ENCODE measurements at regions not wholly inside any gene's neighbourhood (a gene's known extent, or its start where the extent isn't known, plus 50 kb on each side); places are given as distances from the start of the nearest gene placed in this dataset.
"Not testable (repeated sequence)": the region's sequence is repeated elsewhere in the genome, so short reads cannot be mapped to it uniquely, and the experiment has no call there.

DNA sequence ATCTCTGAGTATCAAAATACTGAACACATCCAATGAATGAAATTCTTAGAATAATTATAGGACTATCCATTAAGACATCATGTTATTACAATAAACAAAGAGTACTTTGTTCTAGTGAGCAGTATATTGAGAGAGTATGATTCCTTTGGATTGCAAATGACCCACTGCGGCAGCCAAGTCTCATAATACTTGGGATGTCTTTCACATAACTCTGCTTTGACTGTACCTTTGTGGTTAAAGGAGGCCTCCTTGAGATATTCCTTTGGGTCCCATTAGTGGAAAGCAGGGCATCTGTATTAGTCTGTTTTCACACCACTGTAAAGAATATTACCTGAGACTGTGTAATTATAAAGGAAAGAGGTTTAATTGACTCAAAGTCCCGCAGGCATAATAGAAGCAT is 593.8 kb downstream of the TRHDE start:
- no peak for DNase-seq

DNA sequence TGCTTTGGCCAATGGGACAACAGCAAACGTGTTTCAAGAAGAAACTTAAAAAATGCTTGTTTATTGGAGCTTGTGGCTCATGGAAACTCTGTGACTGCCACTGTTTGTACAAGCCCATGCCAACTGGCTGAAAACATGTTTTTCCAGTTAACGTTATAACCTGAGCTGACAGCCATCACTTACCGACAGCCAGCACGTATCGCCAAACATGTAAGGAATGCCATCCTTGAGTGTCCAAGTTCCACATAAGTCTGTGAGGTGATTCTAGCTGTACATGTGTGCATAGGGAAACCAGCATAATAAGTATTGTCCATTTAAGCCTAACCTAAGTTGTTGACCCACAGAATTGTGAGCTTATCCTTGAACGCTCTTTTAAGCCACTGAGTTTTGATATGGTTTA is 596.9 kb downstream of the TRHDE start:
- no peak for DNase-seq

- no peak for DNase-seq
These were observed 600.2 kb downstream of the TRHDE start for GRCh38 chr12:72872238-72872887.

- DNase-seq: no peak
These were observed 600.8 kb downstream of the TRHDE start for GRCh38 chr12:72872996-72873395.

GRCh38 chr12:72876092-72876491 is 603.9 kb downstream of the TRHDE start:
- no peak for DNase-seq

GRCh38 chr12:72888693-72889092 is 616.5 kb downstream of the TRHDE start:
- DNase-seq: no peak

- no peak for DNase-seq
These were observed 617.6 kb downstream of the TRHDE start for GRCh38 chr12:72889791-72890190.

- DNase-seq: no peak
These were observed 629.5 kb downstream of the TRHDE start for GRCh38 chr12:72901685-72902084.

GRCh38 chr12:72925716-72926115 is 653.5 kb downstream of the TRHDE start:
- DNase-seq: no peak

GRCh38 chr12:72931838-72932237 is 659.7 kb downstream of the TRHDE start:
- not testable (repeated sequence) for DNase-seq

GRCh38 chr12:72937486-72937885 is 665.3 kb downstream of the TRHDE start:
- DNase-seq: no peak

DNA sequence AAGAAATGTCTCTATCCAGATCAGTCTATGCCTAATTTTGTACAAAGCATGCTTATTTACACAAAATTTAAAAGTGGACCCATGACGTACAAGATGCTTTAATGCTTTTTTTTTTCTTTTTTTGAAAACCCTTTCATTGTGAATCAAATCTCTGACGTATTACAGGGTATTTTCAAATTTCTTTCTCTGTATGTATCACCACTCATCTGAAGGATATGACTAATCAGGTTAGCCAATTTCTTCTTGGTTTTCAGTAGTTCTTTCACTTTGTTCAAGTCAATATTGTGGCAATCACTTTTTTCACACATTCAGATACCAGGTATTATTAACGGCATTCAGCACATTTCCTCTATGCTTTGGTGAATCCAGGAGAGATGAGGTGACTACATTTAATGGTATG is 685.3 kb downstream of the TRHDE start:
- no peak for DNase-seq

DNA sequence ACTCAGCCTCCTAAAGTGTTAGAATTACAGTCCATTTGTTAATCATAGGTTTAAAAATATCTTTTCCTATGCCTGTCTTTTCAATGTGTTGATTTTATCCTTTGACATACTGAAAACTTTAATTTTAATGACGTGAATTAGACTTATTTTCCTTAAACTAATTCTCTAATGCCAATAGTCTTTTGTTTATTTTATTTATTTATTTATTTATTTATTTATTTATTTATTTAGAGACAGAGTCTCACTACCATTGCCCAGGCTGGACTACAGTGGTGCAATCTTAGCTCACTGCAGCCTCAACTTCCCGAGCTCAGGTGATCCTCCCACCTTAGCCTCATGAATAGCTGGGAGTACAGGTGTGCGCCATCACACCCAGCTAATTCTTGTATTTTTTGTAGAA is 694.5 kb downstream of the TRHDE start:
- no peak for DNase-seq

DNA sequence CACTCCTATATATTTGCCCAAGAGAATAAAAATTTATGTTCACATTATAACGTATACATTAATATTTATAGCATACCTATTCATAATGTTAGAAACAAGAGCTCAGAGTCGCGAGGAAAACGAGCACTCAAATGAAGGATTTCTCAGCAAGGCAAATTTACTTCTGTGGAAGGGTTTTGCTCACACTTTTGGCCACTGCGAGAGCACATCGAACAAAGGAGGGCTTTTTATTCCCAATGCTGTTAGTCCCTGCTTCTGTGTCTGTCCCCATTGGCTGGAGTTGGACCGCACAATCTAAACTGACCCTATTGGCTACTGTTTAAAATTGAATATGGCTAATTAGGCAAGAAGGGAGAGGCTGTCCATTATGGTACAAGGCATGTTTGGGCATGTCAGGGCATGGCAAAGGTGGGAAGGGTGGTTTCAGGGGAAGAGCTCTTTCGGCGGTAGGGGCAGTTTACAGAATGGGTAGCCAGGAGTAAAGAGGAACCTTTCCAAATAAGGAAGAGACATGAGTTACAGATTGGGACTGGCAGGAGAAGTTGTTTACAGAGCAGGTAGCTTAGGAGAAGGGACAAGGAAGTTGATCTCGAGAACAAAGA is 702.9 kb downstream of the TRHDE start:
- DNase-seq: no peak

DNA sequence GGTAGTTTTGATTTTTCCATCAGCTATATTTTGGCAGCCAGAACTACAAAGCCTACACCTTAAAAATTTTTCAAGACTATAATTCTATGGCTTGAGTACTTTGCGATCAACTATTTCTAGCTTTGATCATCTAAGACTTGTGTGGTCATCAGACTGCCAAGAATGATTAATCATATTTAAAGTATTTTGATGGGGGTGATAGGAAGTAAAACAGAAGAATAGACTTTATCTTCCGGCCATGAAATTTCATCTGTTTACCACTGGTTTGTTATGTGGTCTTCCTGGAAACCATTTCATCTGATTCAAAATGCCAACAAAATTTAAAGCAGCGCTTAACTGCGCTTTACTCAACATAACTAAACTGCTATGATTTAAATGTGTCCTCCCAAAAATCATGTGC is 706.8 kb downstream of the TRHDE start:
- no peak for DNase-seq

- DNase-seq: no peak
These were observed 710.2 kb downstream of the TRHDE start for GRCh38 chr12:72982356-72982755.

GRCh38 chr12:72986963-72987362 is 714.8 kb downstream of the TRHDE start:
- DNase-seq: no peak

- DNase-seq: no peak
These were observed 717.3 kb downstream of the TRHDE start for GRCh38 chr12:72989458-72989947.

DNA sequence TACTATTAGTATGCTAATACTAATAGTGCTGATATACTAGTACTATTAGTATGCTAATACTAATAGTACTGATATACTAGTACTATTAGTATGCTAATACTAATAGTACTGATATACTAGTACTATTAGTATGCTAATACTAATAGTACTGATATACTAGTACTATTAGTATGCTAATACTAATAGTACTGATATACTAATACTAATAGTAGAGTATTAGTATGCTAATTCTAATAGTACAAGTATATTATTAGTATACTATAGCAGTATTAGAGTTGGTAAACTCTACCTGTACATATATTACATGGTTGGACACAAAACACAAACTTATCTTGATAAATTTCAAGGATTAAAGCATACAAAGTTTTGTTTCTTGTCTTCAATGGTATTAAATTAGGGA is 722.9 kb downstream of the TRHDE start:
- not testable (repeated sequence) for DNase-seq

DNA sequence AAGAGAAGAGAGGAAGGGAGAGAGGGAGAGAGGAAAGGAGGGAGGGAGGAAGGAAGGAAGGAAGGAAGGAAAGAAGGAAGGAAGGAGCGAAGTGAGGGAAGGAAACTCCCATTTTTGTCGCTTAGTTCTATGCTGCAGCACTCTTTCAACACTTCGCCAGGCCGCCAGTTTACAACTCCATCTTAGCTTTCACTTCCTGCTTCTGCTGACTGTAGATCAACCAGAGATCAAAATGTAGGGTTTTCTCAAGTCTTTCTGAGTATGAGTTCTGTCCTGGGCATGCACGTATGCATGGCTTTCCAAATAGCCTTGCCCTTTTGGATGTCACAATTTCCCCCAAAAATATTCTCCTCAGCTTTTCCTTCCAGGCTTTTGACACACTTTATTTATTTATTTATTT is 723.4 kb downstream of the TRHDE start:
- no peak for DNase-seq

GRCh38 chr12:73001806-73002205 is 729.6 kb downstream of the TRHDE start:
- not testable (repeated sequence) for DNase-seq

GRCh38 chr12:73002504-73002903 is 730.3 kb downstream of the TRHDE start:
- DNase-seq: not testable (repeated sequence)

DNA sequence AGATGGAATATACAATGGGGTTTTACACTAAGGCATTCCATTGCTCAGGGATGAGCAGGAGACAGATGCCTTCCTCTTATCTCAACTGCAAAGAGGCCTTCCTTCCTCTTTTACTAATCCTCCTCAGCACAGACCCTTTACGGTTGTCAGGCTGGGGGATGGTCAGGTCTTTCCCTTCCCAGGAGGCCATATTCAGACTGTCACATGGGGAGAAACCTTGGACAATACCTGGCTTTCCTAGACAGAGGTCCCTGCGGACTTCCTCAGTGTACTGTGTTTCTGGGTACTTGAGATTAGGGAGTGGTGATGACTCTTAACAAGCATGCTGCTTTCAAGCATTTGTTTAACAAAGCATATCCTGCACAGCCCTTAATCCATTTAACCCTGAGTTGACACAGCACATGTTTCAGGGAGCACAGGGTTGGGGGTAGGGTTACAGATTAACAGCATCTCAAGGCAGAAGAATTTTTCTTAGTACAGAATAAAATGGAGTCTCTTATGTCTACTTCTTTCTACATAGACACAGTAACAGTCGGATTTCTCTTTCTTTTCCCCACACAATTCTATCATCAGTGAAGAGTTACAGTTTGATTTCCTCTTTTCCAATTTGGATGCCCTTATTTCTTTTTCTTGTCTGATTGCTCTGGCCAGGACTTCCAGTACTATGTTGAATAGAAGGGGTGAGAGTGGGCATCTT is 737.1 kb downstream of the TRHDE start:
- DNase-seq: not testable (repeated sequence)

DNA sequence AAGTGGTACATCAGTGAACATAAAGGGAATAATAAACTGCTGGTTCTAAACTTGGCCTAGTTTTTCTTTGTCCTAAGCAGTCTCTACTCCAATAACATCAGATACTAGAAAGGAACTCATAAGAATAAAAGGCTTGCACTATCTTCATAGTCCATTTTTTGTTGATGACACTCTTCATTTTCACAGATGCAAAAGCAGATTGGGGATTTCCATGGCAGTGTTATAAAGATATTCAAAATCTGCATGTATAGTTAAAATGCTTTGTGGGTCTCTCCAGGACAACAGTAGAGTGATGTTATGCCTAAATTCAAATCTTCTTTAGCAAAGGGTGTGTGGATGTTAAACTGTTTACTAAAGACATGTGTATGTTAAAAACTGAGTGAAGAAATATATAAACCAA is 745.8 kb downstream of the TRHDE start:
- no peak for DNase-seq

All from fibroblast of skin of abdomen (primary cell).